Medulla oblongata (tissue), 1 donor: ENCODE measurements at regions not wholly inside any gene's neighbourhood (a gene's known extent, or its start where the extent isn't known, plus 50 kb on each side); places are given as distances from the start of the nearest gene placed in this dataset.

ENCODE experiments used
- DNase-seq: peaks from one replicate; pipeline ENCODE4 v3.0.0-alpha.2; 2015; ENCODE audit errors: extremely low spot score

DNA sequence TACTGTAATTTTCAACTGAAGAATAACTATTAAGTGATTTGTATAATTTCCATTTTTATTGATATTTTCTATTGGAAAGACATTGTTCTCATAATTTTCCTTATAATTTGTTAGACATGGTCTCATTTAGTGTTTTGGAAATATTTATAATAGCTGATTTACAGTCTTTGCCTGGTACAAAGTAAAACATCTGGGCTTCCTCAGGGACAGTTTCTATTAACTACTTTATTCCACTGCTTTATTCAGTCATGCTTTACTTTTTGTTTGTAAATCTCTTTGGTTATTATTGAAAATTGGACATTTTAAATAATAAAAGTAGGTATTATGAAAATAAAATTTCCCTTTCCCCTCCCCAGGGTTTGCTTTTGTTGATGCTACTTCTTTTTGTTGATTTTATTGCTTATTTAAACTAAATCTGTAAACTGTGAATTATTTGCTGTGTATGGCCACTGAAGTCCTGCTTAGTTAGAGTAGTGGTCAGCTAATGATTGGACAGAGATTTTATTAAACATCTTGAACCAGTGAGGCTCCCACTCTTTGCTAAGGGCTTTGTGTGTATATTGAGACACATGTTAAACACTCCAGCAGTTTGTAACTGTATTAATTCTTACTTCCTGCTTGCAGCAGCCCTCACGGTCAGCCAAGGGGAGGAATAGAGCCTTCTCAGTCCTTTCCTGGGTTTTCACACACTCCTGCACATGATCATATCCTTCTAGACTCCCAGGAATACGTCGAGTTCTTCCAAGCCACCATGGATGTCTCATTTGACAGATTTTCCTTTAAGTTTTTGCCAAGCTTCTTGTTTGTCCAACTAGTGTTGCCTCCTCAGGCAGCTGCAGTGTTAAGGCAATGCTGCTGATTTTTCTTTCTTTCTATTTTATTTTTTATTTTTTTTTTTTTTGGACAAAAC is 994.6 kb upstream of the PRMT6 start:
- DNase-seq: no peak

DNA sequence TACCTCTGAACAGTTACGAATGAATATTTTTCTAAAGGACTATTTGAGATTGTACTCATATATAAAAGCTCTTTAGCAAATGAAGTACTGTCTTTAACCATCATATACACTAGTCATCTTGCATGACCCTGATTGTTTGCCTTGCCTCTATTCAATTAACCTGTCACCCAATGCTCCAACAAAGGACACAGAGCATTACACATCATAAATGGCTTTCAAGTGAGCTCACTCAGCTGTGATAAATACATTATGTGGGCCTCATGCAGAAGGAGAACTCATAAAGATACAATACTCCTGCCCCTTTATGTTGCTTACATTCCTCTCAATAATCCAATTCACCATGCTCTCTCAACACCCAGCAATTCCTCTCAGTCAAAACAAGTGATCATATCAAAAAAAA is 993.0 kb upstream of the PRMT6 start:
- no peak for DNase-seq

- no peak for DNase-seq
Observed at GRCh38 chr1:106072909-106073600, 983.4 kb upstream of the PRMT6 start.

- DNase-seq: no peak
Observed at GRCh38 chr1:106080608-106081325, 975.7 kb upstream of the PRMT6 start.

DNA sequence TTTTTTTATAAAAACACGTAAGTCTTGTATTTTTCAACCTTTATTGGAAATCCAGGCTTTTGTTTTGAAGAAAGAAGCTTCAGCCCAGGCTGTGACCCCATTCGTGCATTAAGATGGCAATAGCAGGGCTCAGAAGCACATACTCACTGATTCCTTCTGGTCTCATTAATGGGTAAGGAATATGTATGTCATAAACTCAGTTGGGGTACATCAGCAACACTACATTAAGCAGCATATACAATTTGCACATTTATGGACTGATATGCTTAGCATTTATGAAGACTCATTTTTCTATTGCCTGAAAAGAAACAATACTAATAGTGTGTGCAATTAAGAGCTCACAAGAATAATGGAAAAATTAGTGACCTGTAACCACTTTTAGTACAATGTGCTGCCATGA is 945.4 kb upstream of the PRMT6 start:
- DNase-seq: no peak

DNA sequence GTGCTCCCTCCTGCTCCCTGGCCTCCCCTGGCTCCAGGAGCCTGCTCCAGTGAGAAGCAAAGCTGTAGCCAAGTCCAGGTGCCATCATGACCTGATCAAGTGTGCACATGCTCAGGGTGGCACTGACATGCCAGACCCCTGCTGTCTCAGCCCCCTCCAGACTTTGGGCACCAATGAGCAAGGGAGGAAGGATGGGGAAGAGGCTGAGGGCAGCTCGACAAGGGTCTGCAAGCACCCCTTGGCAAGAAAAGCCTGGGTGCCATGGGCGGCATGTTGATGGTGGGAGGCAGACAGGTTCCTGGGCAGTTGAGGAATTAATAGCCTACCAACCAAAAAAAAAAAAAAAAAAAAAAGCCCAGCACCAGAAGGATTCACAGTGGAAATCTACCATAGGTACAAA is 942.6 kb upstream of the PRMT6 start:
- no peak for DNase-seq

DNA sequence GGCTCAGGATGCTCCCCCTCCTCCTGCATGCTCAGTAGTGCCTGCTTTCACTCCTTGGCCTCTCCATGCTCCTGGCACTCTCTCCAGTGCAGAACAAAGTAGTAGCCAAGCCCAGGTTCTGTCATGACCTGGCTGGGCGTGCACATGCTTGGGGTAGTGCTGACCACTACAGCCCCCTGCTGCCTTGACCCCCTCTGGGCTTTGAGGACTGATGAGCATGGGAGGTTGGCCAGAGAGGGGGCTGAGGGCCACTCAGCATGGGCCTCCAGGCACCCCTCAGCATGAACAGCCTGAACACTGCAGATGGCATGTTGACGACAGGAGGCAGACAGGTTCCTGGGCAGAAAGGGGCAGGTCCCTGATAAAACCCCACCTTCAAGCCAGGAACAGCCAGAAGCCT is 935.7 kb upstream of the PRMT6 start:
- no peak for DNase-seq

DNA sequence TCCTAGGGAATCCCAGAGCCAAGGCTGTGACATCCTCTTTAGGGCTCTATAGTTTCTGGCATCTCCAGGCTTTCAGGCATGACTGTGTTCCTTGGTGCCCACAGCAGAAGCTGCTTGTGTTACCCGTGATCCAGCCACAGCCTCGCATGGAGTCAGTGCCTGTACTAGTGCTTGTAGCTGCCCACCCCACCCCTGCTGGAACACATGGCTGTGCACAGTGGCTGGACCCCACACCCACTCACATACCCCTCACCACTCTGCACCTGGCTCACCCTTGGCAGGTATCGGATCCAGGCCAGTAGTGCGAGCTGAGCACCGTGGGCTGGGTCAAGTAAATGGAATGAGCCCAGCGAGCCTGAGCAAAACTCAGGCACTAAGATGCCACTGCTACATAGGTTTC is 934.7 kb upstream of the PRMT6 start:
- no peak for DNase-seq

GRCh38 chr1:106134561-106134960 is 921.9 kb upstream of the PRMT6 start:
- no peak for DNase-seq

DNA sequence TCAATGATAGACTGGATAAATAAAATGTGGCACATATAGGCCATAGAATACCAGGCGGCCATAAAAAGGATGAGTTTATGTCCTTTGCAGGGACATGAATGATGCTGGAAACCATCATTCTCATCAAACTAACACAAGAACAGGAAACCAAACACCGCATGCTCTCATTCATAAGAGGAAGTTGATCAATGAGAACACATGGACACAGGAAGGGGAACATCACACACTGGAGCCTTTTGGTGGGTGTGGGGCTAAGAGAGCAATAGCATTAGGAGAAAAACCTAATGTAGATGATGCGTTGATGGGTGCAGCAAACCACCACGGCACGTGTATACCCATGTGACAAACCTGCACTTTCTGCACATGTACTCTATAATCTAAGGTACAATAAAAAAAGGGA is 883.4 kb upstream of the PRMT6 start:
- no peak for DNase-seq

GRCh38 chr1:106178791-106179190 is 877.7 kb upstream of the PRMT6 start:
- no peak for DNase-seq

- DNase-seq: no peak
Observed at GRCh38 chr1:106181866-106182265, 874.6 kb upstream of the PRMT6 start.

DNA sequence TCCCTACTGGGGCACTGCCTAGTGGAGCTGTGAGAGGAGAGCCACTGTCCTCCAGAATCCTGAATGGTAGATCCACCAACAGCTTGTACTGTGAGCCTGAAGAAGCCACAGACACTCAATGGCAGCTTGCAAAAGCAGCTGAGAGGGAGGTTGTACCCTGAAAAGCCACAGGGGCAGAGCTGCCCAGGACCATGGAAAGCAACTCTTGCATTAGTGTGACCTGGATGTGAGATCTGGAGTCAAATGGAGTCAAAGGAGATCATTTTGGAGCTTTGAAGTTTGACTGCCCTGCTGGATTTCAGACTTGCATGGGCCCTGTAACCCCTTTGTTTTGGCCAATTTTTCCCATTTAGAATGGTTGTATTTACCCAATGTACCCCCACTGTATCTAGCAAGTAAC is 871.4 kb upstream of the PRMT6 start:
- no peak for DNase-seq

DNA sequence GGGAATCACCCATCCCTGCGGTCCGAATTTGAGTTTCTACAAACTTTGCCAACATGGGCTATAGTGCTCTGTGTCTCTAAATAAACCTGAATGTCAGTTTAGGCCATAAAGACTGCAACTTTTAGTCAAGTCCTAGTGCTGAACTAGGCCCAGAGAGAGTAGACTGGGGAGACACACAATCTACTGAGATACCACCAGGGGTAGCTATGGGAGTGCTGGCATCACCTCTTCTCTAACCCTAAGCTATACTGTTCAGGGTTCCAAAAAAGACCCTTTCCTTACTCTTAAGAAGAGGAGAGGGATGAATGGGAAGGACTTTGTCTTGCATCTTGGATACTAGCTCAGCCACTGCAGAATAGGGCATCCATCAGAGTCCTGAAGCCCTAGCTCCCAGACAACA is 866.7 kb upstream of the PRMT6 start:
- DNase-seq: no peak

DNA sequence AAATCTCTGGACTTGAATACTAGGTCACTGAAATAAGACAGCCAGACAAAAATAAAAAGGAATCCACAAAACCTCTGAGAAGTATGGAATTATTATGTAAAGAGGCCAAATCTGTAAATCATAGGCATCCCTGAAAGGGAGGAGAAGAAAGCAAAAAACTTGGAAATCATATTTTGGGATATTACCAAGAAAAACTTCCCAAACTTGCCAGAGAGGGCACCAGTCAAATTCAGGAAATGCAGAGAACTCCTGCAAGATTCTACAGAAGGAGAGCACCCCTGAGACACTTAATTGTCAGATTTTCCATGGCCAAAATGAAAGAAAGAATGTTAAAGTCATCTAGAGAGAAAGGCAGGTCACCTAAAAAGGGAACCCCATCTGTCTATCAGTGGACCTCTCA is 862.3 kb upstream of the PRMT6 start:
- DNase-seq: no peak

- no peak for DNase-seq
Observed at GRCh38 chr1:106200711-106201110, 855.8 kb upstream of the PRMT6 start.

GRCh38 chr1:106207185-106207584 is 849.3 kb upstream of the PRMT6 start:
- no peak for DNase-seq

DNA sequence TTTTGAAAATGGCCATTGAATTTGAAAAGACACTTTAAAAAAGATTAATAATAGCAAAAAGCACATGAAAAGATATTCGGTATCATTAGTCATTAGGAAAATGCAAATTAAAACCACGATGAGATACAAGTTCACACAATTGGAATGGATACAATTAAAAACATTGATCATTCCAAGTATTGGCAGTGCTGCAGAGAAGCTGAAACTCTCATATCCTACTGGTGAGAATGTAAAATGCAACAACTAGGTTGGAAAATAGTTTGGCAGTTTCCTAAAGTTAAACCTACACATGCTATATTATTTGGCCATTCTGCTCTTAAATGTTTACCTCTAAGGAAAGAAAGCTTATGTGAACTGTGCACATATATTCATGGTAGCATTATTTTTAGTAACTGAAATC is 838.7 kb upstream of the PRMT6 start:
- DNase-seq: no peak

DNA sequence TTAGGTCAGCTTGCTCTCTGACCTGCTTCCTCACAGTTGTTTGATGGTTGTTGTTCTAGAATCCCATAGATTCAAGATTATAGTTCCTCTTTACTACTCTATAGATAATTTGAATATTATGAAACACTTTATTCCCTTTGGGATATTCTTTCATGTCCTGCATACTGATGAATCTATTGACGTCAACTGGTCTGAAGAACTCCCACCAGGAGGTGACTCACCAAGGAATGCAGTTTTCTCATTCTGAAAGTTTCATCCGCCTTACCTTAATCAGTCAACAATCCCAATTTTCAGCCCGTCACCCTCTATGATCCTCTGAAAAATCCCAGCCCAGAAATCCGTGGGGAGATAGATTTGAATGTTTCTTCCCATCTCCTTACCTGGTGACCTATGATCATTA is 834.1 kb upstream of the PRMT6 start:
- DNase-seq: no peak

- DNase-seq: no peak
Observed at GRCh38 chr1:106223213-106223612, 833.3 kb upstream of the PRMT6 start.

GRCh38 chr1:106224426-106224825 is 832.0 kb upstream of the PRMT6 start:
- no peak for DNase-seq

DNA sequence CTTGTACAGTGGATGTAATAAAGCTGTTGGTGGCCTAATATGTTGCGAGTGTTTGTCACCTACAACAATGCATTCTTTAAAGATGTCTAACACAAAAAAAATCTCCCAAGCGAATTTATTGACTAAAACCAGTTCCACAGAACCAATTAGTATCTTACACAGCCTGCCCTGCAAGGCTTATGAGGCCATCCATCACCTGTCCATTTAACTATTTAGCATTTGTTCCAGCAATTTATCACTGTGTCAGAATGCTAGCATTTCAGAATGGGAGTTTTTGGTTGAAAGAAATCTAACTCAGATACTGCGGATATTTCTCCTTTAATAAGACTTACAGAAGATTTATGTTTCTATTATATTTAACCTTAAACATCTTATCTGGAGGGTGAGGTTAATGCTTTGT is 831.1 kb upstream of the PRMT6 start:
- DNase-seq: no peak

DNA sequence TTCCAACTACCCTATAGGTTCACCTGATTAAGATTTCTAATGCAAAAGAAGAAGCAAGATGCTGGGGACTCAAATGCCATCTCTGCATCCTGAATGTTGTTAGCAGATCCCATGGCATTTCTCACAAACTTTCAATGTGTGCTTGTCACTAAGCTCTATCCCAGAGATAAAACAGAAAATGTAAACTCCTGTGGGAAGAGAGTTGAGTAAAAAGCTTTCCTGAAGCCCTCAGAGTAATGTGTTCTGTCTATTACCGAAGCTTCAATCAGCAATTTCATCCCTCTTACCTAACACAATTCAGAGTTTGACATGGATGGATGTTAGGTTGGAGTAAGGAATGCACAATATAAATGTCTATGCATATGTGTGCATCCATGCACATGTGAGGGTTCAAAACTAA is 829.9 kb upstream of the PRMT6 start:
- no peak for DNase-seq
